ENCODE measurements at regions not wholly inside any gene's neighbourhood (a gene's known extent, or its start where the extent isn't known, plus 50 kb on each side); places are given as distances from the start of the nearest gene placed in this dataset.

DNA sequence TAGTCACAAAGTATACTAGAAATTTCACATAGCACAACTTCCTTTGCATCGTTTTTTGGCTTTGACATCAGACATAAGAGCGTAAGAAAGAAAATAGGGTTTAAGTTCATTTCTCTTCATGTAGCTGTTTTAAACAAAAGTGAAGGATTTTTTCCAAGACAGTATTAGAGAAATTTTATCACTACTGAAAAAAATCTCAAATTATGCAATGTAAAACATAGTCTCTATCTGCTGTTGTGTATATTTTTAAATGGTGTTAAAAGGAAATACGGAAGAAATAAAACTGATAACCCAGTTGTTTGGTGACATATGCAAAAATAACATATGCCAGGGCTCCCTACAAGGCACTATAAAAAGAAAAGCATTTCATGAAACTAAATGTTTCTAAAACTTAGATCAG, 1449.4 kb downstream of the LRRC4C start:
- Histone ChIP-seq H3K27me3 (ENCODE audit: control insufficient read depth, insufficient read depth, low read length) (no peaks in the 10 kb centered on the region), H3K4me3 (ENCODE audit: low read depth, low read length) (no peak overlapping the region), H3K9me3 (ENCODE audit: control insufficient read depth, insufficient read depth, low read length) (peaks cover 10% of the 10 kb centered on the region), H3K27ac (ENCODE audit: low read depth, low read length) (no peak overlapping the region)
- DNase-seq (ENCODE audit: low read depth, low spot score): no peak
- TF ChIP-seq, protein P1, sequence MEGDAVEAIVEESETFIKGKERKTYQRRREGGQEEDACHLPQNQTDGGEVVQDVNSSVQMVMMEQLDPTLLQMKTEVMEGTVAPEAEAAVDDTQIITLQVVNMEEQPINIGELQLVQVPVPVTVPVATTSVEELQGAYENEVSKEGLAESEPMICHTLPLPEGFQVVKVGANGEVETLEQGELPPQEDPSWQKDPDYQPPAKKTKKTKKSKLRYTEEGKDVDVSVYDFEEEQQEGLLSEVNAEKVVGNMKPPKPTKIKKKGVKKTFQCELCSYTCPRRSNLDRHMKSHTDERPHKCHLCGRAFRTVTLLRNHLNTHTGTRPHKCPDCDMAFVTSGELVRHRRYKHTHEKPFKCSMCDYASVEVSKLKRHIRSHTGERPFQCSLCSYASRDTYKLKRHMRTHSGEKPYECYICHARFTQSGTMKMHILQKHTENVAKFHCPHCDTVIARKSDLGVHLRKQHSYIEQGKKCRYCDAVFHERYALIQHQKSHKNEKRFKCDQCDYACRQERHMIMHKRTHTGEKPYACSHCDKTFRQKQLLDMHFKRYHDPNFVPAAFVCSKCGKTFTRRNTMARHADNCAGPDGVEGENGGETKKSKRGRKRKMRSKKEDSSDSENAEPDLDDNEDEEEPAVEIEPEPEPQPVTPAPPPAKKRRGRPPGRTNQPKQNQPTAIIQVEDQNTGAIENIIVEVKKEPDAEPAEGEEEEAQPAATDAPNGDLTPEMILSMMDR (IDR thresholded peaks at IDR 0.05; ENCODE audit: low read depth, low read length): no peak
- POLR2A ChIA-PET: no interaction called here
- CTCF ChIA-PET: no interaction called here

DNA sequence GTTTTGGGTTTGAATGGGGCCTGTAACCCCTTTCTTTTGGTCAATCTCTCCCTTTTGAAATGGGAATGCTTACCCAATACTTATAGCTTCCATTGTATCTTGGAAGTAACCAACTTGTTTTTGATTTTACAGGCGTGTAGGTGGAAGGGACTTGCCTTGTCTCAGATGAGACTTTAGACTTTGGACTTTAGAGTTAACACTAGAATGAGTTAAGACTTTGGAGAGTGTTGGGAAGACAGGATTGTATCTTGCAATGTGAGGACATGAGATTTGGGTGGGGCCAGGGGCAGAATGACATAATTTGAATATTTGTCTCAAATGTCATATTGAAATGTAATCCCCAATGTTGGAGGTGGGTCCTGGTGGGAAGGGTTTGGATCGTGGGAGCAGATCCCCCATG, 1466.9 kb downstream of the LRRC4C start:
- Histone ChIP-seq H3K27ac (ENCODE audit: low read depth, low read length) (no peak overlapping the region), H3K27me3 (ENCODE audit: control insufficient read depth, insufficient read depth, low read length) (no peaks in the 10 kb centered on the region), H3K9me3 (ENCODE audit: control insufficient read depth, insufficient read depth, low read length) (peaks cover 15% of the 10 kb centered on the region), H3K4me3 (ENCODE audit: low read depth, low read length) (no peak overlapping the region)
- TF ChIP-seq, protein P1 (IDR thresholded peaks at IDR 0.05; ENCODE audit: low read depth, low read length): no peak
- no peak for DNase-seq (ENCODE audit: low read depth, low spot score)
- ChIA-PET POLR2A (no interaction called here), CTCF (no interaction called here)

DNA sequence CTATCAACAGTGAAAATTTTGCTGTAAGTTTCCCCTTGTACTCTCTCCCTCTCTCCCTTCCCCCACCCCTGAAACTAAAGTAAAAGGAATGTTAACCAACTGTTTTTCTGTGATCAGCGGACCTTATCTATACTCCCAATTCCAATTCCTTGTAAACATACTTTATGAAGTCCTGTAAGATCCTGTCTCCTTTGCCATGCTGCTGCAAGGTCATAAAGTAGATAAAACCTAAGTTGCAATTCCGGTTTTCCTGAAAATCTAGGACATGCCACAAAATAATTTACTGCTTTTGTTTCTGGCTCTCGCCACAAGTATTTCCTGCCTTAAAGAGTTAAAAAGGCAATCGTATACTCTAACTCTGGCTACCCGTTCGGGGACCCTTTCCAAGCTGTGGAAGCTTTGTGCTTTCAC, 1469.0 kb downstream of the LRRC4C start:
- ChIA-PET POLR2A (no interaction called here), CTCF (no interaction called here)
- TF ChIP-seq, protein P1 (IDR thresholded peaks at IDR 0.05; ENCODE audit: low read depth, low read length): no peak
- Histone ChIP-seq H3K27ac (ENCODE audit: low read depth, low read length) (no peak overlapping the region), H3K27me3 (ENCODE audit: control insufficient read depth, insufficient read depth, low read length) (no peaks in the 10 kb centered on the region), H3K9me3 (ENCODE audit: control insufficient read depth, insufficient read depth, low read length) (peaks cover 12% of the 10 kb centered on the region), H3K4me3 (ENCODE audit: low read depth, low read length) (no peak overlapping the region)
- DNase-seq (ENCODE audit: low read depth, low spot score): no peak

DNA sequence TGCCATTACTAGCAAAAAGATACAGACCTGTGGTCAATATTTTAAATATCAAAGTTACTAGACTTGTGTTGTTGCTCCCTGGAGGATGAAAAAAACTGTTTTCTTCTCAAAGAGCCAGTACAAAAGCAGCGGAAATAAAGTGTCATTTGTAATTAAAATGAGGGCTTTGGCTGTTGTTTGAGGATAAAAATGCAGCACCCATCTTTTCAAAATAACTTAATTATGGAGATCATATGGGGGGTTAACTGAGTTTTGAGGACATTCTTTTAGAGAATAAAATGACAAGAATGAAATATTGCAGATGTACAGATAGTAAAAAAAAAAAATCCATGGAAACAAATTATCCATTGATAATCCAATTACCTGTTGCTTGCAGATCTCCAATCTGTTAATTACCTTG, 1484.4 kb downstream of the LRRC4C start:
- peaks cover 2% of the 10 kb centered on the region for H3K9me3 ChIP-seq (ENCODE audit: control insufficient read depth, insufficient read depth, low read length)
- H3K27me3 ChIP-seq (ENCODE audit: control insufficient read depth, insufficient read depth, low read length): no peaks in the 10 kb centered on the region
- TF ChIP-seq, protein P1 (IDR thresholded peaks at IDR 0.05; ENCODE audit: low read depth, low read length): no peak
- DNase-seq (ENCODE audit: low read depth, low spot score): no peak
- ChIA-PET POLR2A (no interaction called here), CTCF (no interaction called here)
- no peak overlapping the region for H3K27ac ChIP-seq (ENCODE audit: low read depth, low read length)
- no peak overlapping the region for H3K4me3 ChIP-seq (ENCODE audit: low read depth, low read length)

DNA sequence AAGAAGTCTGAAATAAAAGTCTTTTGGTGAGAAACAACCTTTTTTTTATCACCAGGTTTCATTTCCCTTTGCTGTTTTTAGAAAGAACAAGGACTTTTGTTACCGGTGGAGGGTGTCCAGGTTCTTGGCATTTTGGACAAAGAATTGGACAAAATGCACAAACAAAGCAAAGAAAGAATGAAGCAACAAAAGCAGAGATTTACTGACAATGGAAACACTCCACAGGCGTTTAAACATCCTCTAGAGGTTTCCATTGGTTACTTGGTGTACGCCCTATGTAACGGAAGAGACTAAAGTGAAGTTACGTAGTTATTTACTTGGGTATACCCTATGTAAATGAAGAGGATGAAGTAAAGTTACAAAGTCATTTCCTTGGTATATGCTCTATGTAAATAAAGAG, 1487.0 kb downstream of the LRRC4C start:
- H3K27ac ChIP-seq (ENCODE audit: low read depth, low read length): no peak overlapping the region
- ChIA-PET CTCF (no interaction called here), POLR2A (no interaction called here)
- TF ChIP-seq, protein P1 (IDR thresholded peaks at IDR 0.05; ENCODE audit: low read depth, low read length): no peak
- no peak overlapping the region for H3K4me3 ChIP-seq (ENCODE audit: low read depth, low read length)
- H3K27me3 ChIP-seq (ENCODE audit: control insufficient read depth, insufficient read depth, low read length): no peaks in the 10 kb centered on the region
- H3K9me3 ChIP-seq (ENCODE audit: control insufficient read depth, insufficient read depth, low read length): peaks cover 12% of the 10 kb centered on the region
- DNase-seq (ENCODE audit: low read depth, low spot score): no peak
